ENCODE measurements at regions not wholly inside any gene's neighbourhood (a gene's known extent, or its start where the extent isn't known, plus 50 kb on each side); places are given as distances from the start of the nearest gene placed in this dataset.
"Not testable (repeated sequence)": the region's sequence is repeated elsewhere in the genome, so short reads cannot be mapped to it uniquely, and the experiment has no call there.

DNA sequence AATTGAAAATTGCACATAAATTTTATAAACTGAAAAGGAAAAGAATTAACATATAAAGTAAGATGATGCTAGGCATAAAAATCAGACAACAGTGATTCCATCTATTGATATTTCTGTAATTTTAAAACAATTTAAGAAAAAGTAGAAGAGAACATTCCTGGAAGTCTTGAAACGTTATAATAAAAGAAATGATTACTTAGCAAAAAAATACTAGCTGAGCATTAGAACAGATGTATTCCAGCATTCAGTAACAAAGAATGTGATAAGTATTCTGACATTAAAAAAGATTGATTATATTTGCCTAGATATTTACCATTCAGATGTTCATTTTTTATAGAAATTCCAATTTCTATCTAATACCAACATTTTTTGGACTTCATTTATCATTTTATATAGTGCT, 120.1 kb upstream of the PPP1R9A start:
- no peaks in the 10 kb centered on the region for H3K27me3 Mint-ChIP-seq (ENCODE audit: insufficient read depth)
- H3K4me1 Mint-ChIP-seq (ENCODE audit: low read depth), result no peaks in the 10 kb centered on the region
- no peak for DNase-seq
- TF ChIP-seq, protein P1, sequence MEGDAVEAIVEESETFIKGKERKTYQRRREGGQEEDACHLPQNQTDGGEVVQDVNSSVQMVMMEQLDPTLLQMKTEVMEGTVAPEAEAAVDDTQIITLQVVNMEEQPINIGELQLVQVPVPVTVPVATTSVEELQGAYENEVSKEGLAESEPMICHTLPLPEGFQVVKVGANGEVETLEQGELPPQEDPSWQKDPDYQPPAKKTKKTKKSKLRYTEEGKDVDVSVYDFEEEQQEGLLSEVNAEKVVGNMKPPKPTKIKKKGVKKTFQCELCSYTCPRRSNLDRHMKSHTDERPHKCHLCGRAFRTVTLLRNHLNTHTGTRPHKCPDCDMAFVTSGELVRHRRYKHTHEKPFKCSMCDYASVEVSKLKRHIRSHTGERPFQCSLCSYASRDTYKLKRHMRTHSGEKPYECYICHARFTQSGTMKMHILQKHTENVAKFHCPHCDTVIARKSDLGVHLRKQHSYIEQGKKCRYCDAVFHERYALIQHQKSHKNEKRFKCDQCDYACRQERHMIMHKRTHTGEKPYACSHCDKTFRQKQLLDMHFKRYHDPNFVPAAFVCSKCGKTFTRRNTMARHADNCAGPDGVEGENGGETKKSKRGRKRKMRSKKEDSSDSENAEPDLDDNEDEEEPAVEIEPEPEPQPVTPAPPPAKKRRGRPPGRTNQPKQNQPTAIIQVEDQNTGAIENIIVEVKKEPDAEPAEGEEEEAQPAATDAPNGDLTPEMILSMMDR (IDR thresholded peaks at IDR 0.05), result no peak
- no peaks in the 10 kb centered on the region; the same call in 1 of the 2 replicates for H3K9me3 Mint-ChIP-seq
- H3K4me3 Mint-ChIP-seq, result no peak overlapping the region
- H3K27ac Mint-ChIP-seq, result no peak overlapping the region
- H3K36me3 Mint-ChIP-seq (ENCODE audit: low read depth), result no peaks in the 10 kb centered on the region

DNA sequence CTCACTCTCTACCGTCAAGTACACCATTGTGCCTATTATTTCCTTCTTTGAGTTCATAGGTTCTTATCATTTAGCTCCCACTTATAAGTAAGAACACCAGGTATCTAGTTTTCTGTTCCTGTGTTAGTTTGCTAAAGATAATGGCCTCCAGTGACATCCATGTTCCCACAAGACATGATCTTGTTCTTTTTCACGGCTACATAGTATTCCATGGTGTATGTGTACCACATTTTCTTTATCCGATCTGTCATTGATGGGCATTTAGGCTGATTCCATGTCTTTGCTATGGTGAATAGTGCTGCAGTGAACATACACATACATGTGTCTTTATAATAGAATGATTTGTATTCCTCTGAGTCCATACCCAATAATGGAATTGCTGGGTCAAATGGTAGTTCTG, 119.0 kb upstream of the PPP1R9A start:
- not testable (repeated sequence) for H3K36me3 Mint-ChIP-seq (ENCODE audit: low read depth); H3K4me3 Mint-ChIP-seq; H3K4me1 Mint-ChIP-seq (ENCODE audit: low read depth); DNase-seq; H3K9me3 Mint-ChIP-seq; H3K27me3 Mint-ChIP-seq (ENCODE audit: insufficient read depth); H3K27ac Mint-ChIP-seq

DNA sequence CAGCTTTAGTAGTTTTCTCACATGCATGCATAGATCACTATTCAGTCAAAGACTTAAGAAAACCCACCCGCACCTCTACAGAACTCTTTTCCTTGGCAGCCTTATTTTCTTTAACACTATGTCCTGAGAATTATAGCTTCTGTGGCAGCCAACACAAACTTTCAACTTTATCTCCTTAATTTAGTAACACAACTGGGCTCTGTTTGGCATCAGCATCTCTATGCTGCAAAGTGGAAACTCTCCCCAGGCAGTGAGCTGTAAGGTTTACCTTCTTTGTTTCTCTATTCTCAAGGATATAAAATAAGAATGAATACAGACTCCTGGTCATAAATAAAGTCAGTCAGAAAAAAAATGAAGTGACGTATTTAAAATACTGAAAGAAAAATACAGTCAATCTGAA, 115.2 kb upstream of the PPP1R9A start:
- H3K4me3 Mint-ChIP-seq, result no peak overlapping the region
- H3K27me3 Mint-ChIP-seq (ENCODE audit: insufficient read depth), result peaks cover 3% of the 10 kb centered on the region; the same call in 1 of the 2 replicates
- no peak for DNase-seq
- no peaks in the 10 kb centered on the region for H3K4me1 Mint-ChIP-seq (ENCODE audit: low read depth)
- H3K27ac Mint-ChIP-seq, result no peak overlapping the region
- no peaks in the 10 kb centered on the region for H3K9me3 Mint-ChIP-seq
- no peaks in the 10 kb centered on the region for H3K36me3 Mint-ChIP-seq (ENCODE audit: low read depth)
- TF ChIP-seq, protein P1 (IDR thresholded peaks at IDR 0.05), result no peak

DNA sequence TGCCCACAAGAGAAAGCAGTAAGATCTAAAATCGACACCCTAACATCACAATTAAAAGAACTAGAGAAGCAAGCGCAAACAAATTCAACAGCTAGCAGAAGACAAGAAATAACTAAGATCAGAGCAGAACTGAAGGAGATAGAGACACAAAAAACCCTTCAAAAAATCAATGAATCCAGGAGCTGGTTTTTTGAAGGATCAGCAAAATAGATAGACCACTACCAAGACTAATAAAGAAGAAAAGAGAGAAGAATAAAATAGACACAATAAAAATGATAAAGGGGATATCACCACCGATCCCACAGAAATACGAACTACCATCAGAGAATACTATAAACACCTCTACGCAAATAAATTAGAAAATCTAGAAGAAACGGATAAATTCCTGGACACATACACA, 110.0 kb upstream of the PPP1R9A start:
- H3K36me3 Mint-ChIP-seq (ENCODE audit: low read depth); H3K27ac Mint-ChIP-seq; H3K4me3 Mint-ChIP-seq; H3K4me1 Mint-ChIP-seq (ENCODE audit: low read depth); DNase-seq; H3K9me3 Mint-ChIP-seq; H3K27me3 Mint-ChIP-seq (ENCODE audit: insufficient read depth): not testable (repeated sequence)

DNA sequence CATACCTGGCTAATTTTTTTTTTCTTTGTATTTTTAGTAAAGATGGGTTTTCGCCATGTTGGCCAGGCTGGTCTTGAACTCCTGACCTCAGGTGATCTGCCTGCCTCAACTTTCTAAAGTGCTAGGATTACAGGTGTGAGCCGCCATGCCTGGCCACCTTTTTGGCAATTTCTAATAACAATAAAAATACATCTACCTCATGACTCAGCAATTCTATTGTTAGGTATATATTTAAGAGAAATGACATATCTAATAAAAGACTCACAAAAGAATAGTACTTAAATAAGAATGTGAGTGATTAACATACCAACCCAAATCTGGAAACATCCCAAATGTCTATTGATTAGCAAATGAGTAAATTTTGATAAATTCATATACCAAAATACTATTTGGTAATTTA, 103.6 kb upstream of the PPP1R9A start:
- Mint-ChIP-seq H3K4me3 (no peak overlapping the region), H3K9me3 (peaks cover 7% of the 10 kb centered on the region; the same call in 1 of the 2 replicates), H3K27me3 (ENCODE audit: insufficient read depth) (no peaks in the 10 kb centered on the region), H3K36me3 (ENCODE audit: low read depth) (no peaks in the 10 kb centered on the region), H3K27ac (no peak overlapping the region), H3K4me1 (ENCODE audit: low read depth) (peaks cover 11% of the 10 kb centered on the region)
- no peak for DNase-seq
- TF ChIP-seq, protein P1 (IDR thresholded peaks at IDR 0.05), result no peak

DNA sequence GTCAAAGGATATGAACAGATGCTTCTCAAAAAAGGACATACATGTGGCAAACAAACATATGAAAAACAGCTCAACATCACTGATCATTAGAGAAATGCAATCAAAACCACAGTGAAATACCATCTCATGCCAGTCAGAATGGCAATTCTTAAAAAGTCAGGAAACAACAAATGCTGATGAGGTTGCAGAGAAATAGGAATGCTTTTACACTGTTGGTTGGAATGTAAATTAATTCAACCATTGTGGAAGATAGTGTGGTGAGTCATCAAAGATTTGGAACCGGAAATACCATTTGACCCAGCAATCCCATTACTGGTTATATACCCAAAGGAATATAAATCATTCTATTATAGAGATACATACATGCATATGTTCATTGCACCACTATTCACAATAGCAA, 98.7 kb upstream of the PPP1R9A start:
- H3K4me3 Mint-ChIP-seq; H3K36me3 Mint-ChIP-seq (ENCODE audit: low read depth); H3K27me3 Mint-ChIP-seq (ENCODE audit: insufficient read depth); H3K27ac Mint-ChIP-seq; H3K9me3 Mint-ChIP-seq: not testable (repeated sequence)
- DNase-seq, result peak; percentile 8
- peaks cover 12% of the 10 kb centered on the region for H3K4me1 Mint-ChIP-seq (ENCODE audit: low read depth)

DNA sequence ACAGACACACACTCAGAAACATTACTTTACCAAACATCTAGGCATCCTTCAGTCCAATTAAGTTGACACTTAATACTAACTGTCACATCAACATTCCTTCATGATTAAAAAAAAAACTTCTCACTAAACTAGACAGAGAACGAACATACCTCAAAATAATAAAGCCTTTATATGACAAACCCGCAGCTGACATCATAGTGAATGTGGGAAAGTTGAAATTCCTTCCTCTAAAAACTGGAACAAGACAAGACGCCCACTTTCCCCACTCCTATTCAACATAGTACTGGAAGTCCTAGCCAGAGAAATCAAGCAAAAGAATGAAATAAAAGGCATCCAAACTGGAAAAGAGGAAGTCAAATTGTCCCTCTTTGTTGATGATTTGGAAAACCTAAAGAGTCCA, 96.9 kb upstream of the PPP1R9A start:
- Mint-ChIP-seq H3K36me3 (ENCODE audit: low read depth) (no peaks in the 10 kb centered on the region), H3K9me3 (peaks cover 7% of the 10 kb centered on the region; the same call in 1 of the 2 replicates), H3K4me3 (no peak overlapping the region), H3K27me3 (ENCODE audit: insufficient read depth) (no peaks in the 10 kb centered on the region; the same call in 1 of the 2 replicates), H3K4me1 (ENCODE audit: low read depth) (peaks cover 12% of the 10 kb centered on the region), H3K27ac (no peak overlapping the region)
- no peak for DNase-seq
- TF ChIP-seq, protein P1 (IDR thresholded peaks at IDR 0.05), result no peak
